ENCODE measurements at regions not wholly inside any gene's neighbourhood (a gene's known extent, or its start where the extent isn't known, plus 50 kb on each side); places are given as distances from the start of the nearest gene placed in this dataset.

- Histone ChIP-seq H3K4me3 (ENCODE audit: extremely low read depth in 1 of 4, insufficient read depth in 2 of 4, low read depth in 3 of 4, low read length in 4 of 4) (no peak overlapping the region), H2BK20ac (ENCODE audit: low read length) (no peak overlapping the region), H3K4ac (replicated peaks; ENCODE audit: insufficient read length, low read depth, low read length) (no peak overlapping the region), H3K9me3 (ENCODE audit: insufficient read depth in 2 of 2, low read depth in 1 of 2, low read length in 1 of 2) (no peaks in the 10 kb centered on the region), H3K23ac (ENCODE audit: insufficient read length) (no peak overlapping the region), H4K20me1 (replicated peaks in 1 of 2; ENCODE audit: control insufficient read depth in 1 of 2, insufficient read depth in 2 of 2, low read length in 2 of 2) (no peaks in the 10 kb centered on the region), H3K4me1 (replicated peaks in 1 of 4; ENCODE audit: control insufficient read depth in 3 of 4, insufficient read depth in 4 of 4, low read length in 3 of 4) (no peaks in the 10 kb centered on the region), H2BK5ac (ENCODE audit: low read depth, low read length) (no peak overlapping the region), H3K27me3 (replicated peaks in 1 of 4; ENCODE audit: control insufficient read depth in 3 of 4, extremely low read depth in 1 of 4, insufficient read depth in 3 of 4, low read length in 3 of 4) (no peaks in the 10 kb centered on the region), H3K23me2 (ENCODE audit: low read depth, low read length) (no peaks in the 10 kb centered on the region), H3K56ac (replicated peaks; ENCODE audit: insufficient read length, low read depth, low read length) (no peak overlapping the region), H2AK5ac (ENCODE audit: low read depth, low read length) (no peak overlapping the region), H2AFZ (ENCODE audit: low read length) (no peak overlapping the region; the same call in 1 of the 2 replicates), H2BK120ac (replicated peaks; ENCODE audit: low read depth, low read length) (no peak overlapping the region), H4K8ac (ENCODE audit: extremely low read depth, insufficient read depth, low read length) (no peak overlapping the region), H2BK12ac (ENCODE audit: low read depth, low read length) (no peak overlapping the region), H3K18ac (ENCODE audit: extremely low read depth, low read length) (no peak overlapping the region), H3K4me2 (ENCODE audit: insufficient read depth in 1 of 2, low read depth in 2 of 2, low read length in 2 of 2) (no peak overlapping the region), H3K14ac (ENCODE audit: insufficient read length) (no peak overlapping the region), H3K79me1 (ENCODE audit: low read depth, low read length) (no peaks in the 10 kb centered on the region), H2BK15ac (ENCODE audit: low read length) (no peak overlapping the region), H4K91ac (replicated peaks; ENCODE audit: insufficient read length, low read length) (no peak overlapping the region), H3K79me2 (ENCODE audit: control insufficient read depth in 1 of 2, insufficient read depth in 2 of 2, low read length in 2 of 2) (no peaks in the 10 kb centered on the region), H3K9ac (replicated peaks in 1 of 4; ENCODE audit: extremely low read depth in 1 of 4, low read depth in 3 of 4, low read length in 3 of 4) (no peak overlapping the region), H3K36me3 (ENCODE audit: control insufficient read depth in 2 of 4, insufficient read depth in 4 of 4, low read length in 3 of 4) (no peaks in the 10 kb centered on the region), H3K27ac (ENCODE audit: low read depth, low read length) (no peak overlapping the region), H4K5ac (ENCODE audit: insufficient read length, low read depth, low read length) (no peak overlapping the region)
- POLR2A ChIA-PET (ENCODE audit: partially characterized antibody): no interaction called here
- DNase-seq (ENCODE audit: low read depth in 1 of 2, low spot score in 2 of 2) (no peak), FAIRE-seq (no peak)
- TF ChIP-seq JUND (IDR thresholded peaks at IDR 0.05; ENCODE audit: low read length) (no peak), HDAC2 (IDR thresholded peaks at IDR 0.05; ENCODE audit: borderline replicate concordance in 1 of 2, low read depth in 2 of 2, low read length in 2 of 2) (no peak), CHD2 (IDR thresholded peaks at IDR 0.05; ENCODE audit: low read length) (no peak), EP300 (IDR thresholded peaks at IDR 0.05; ENCODE audit: borderline replicate concordance in 1 of 2, low read depth in 2 of 2, low read length in 2 of 2) (no peak), BACH1 (IDR thresholded peaks at IDR 0.05; ENCODE audit: low read length) (no peak)
- 93% methylated on average over 7 of the region's 7 CpGs; no CpG with 5 or more reads in 1 of the 2 experiments for WGBS, 2 experiments (ENCODE audit: extremely low coverage in 1 of 2, insufficient coverage in 1 of 2, insufficient read length in 1 of 2, insufficient replicate concordance in 2 of 2, low coverage in 1 of 2, low lambda C conversion rate in 2 of 2, missing lambda C conversion rate in 1 of 2)
- CTCF ChIA-PET (ENCODE audit: partially characterized antibody): no interaction called here
These were observed 1167.7 kb upstream of the ADGRB3 start for GRCh38 chr6:67467341-67467740.

All from H1 (cell line).